ENCODE measurements at regions not wholly inside any gene's neighbourhood (a gene's known extent, or its start where the extent isn't known, plus 50 kb on each side); places are given as distances from the start of the nearest gene placed in this dataset.

DNA sequence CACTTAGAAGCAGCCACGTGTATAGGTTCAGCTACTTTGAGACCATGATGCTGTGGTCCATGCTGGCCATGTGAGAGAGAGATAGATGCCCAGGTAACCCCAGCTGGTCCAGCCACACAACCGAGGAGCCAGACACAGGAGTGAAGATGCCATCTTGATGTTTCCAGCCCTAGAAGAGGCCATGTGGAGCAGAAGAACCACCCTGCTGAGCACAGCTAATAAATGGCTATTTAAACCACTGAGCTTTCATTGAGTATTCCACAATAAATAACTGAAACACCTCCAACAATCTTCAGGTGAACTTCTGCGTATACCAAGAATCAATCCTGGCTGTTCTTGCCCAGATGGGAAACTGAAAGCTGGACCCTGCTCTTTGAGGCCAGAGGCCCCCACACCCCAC, 84.0 kb upstream of the GSC start:
- Mint-ChIP-seq H3K4me3 (ENCODE audit: low read depth) (no peak overlapping the region), H3K36me3 (ENCODE audit: insufficient read depth) (no peaks in the 10 kb centered on the region)

GRCh38 chr14:94850309-94851211, 80.6 kb upstream of the GSC start:
- Mint-ChIP-seq H3K36me3 (ENCODE audit: insufficient read depth) (no peaks in the 10 kb centered on the region), H3K4me3 (ENCODE audit: low read depth) (no peak overlapping the region), H3K27me3 (peaks cover 2% of the 10 kb centered on the region), H3K27ac (no peak overlapping the region), H3K9me3 (ENCODE audit: low read depth) (no peaks in the 10 kb centered on the region), H3K4me1 (ENCODE audit: low read depth) (no peaks in the 10 kb centered on the region)
- no peak for DNase-seq (ENCODE audit: low spot score, unreplicated experiment)
- TF ChIP-seq, protein P1, sequence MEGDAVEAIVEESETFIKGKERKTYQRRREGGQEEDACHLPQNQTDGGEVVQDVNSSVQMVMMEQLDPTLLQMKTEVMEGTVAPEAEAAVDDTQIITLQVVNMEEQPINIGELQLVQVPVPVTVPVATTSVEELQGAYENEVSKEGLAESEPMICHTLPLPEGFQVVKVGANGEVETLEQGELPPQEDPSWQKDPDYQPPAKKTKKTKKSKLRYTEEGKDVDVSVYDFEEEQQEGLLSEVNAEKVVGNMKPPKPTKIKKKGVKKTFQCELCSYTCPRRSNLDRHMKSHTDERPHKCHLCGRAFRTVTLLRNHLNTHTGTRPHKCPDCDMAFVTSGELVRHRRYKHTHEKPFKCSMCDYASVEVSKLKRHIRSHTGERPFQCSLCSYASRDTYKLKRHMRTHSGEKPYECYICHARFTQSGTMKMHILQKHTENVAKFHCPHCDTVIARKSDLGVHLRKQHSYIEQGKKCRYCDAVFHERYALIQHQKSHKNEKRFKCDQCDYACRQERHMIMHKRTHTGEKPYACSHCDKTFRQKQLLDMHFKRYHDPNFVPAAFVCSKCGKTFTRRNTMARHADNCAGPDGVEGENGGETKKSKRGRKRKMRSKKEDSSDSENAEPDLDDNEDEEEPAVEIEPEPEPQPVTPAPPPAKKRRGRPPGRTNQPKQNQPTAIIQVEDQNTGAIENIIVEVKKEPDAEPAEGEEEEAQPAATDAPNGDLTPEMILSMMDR (IDR thresholded peaks at IDR 0.05; ENCODE audit: unreplicated experiment) = no peak

More for the DNA sequence above, 84.0 kb upstream of the GSC start:
- peaks cover 6% of the 10 kb centered on the region for H3K27me3 Mint-ChIP-seq
- no peak overlapping the region for H3K27ac Mint-ChIP-seq
- no peaks in the 10 kb centered on the region for H3K4me1 Mint-ChIP-seq (ENCODE audit: low read depth)
- DNase-seq (ENCODE audit: low spot score, unreplicated experiment) = no peak
- H3K9me3 Mint-ChIP-seq (ENCODE audit: low read depth) = no peaks in the 10 kb centered on the region
- TF ChIP-seq, protein P1 (IDR thresholded peaks at IDR 0.05; ENCODE audit: unreplicated experiment) = no peak

GRCh38 chr14:94844593-94845152, 74.8 kb upstream of the GSC start:
- DNase-seq (ENCODE audit: low spot score, unreplicated experiment) = no peak
- Mint-ChIP-seq H3K27ac (no peak overlapping the region), H3K4me1 (ENCODE audit: low read depth) (no peaks in the 10 kb centered on the region), H3K27me3 (no peaks in the 10 kb centered on the region), H3K36me3 (ENCODE audit: insufficient read depth) (no peaks in the 10 kb centered on the region), H3K9me3 (ENCODE audit: low read depth) (no peaks in the 10 kb centered on the region), H3K4me3 (ENCODE audit: low read depth) (no peak overlapping the region)
- TF ChIP-seq, protein P1 (IDR thresholded peaks at IDR 0.05; ENCODE audit: unreplicated experiment) = no peak

GRCh38 chr14:94840467-94840866, 70.6 kb upstream of the GSC start:
- H3K4me1 Mint-ChIP-seq (ENCODE audit: low read depth) = no peaks in the 10 kb centered on the region
- no peaks in the 10 kb centered on the region for H3K9me3 Mint-ChIP-seq (ENCODE audit: low read depth)
- H3K4me3 Mint-ChIP-seq (ENCODE audit: low read depth) = no peak overlapping the region
- H3K36me3 Mint-ChIP-seq (ENCODE audit: insufficient read depth) = no peaks in the 10 kb centered on the region
- DNase-seq (ENCODE audit: low spot score, unreplicated experiment) = no peak
- H3K27ac Mint-ChIP-seq = no peak overlapping the region
- TF ChIP-seq, protein P1 (IDR thresholded peaks at IDR 0.05; ENCODE audit: unreplicated experiment) = no peak
- no peaks in the 10 kb centered on the region for H3K27me3 Mint-ChIP-seq

DNA sequence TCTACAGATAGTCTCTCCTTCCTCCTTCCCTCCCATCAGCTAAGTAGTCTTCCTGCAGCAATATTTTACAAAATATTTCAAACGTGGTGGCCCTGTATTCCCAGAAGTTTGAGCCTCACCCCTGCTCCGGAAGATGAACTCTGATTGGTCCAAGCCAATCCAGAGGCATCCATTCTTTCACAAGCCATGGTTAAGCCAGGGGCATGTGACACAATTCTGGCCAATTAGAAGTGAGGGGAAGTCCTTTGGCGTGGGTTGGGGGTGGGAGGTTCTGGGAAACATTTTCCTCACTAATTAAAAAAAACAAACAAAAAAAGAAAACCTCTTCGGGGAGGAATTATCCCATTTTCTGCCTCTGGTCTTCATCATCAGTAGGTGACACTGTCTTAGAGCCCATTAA, 69.4 kb upstream of the GSC start:
- no peaks in the 10 kb centered on the region for H3K9me3 Mint-ChIP-seq (ENCODE audit: low read depth)
- TF ChIP-seq, protein P1 (IDR thresholded peaks at IDR 0.05; ENCODE audit: unreplicated experiment) = no peak
- no peaks in the 10 kb centered on the region for H3K36me3 Mint-ChIP-seq (ENCODE audit: insufficient read depth)

More for the DNA sequence above, 69.4 kb upstream of the GSC start:
- Mint-ChIP-seq H3K4me3 (ENCODE audit: low read depth) (no peak overlapping the region), H3K4me1 (ENCODE audit: low read depth) (no peaks in the 10 kb centered on the region), H3K27me3 (no peaks in the 10 kb centered on the region), H3K27ac (no peak overlapping the region)
- DNase-seq (ENCODE audit: low spot score, unreplicated experiment) = no peak

Measured in progenitor cell of endocrine pancreas (in vitro differentiated cells).